ENCODE measurements at regions not wholly inside any gene's neighbourhood (a gene's known extent, or its start where the extent isn't known, plus 50 kb on each side); places are given as distances from the start of the nearest gene placed in this dataset.

DNA sequence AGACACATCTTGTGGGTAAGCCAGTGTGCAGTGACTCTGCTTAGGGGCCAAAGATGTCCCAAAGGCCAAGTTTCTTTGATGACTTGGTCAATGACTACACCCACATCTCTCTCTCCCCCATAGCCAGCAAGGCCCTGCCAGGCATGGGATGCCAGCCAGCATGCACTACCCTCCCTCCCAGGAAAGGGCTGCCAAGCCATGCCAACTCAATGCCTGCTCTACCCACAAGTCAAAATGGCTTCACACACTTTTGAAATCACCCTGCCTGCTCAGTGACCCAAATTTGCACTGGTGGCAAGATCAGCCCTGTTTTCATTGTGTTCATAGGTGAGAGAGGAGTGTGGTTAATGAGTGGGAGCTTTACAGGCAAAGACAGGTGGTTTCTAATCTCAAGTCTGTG lies 112.5 kb downstream of the MATN1 start:
- no peak overlapping the region for H3K27ac Mint-ChIP-seq
- no peaks in the 10 kb centered on the region for H3K4me1 ChIP-seq
- no peaks in the 10 kb centered on the region for H3K27me3 ChIP-seq
- no peak for DNase-seq (ENCODE audit: low spot score)
- H3K79me2 ChIP-seq (ENCODE audit: low read depth) = no peaks in the 10 kb centered on the region
- TF ChIP-seq, protein P1, sequence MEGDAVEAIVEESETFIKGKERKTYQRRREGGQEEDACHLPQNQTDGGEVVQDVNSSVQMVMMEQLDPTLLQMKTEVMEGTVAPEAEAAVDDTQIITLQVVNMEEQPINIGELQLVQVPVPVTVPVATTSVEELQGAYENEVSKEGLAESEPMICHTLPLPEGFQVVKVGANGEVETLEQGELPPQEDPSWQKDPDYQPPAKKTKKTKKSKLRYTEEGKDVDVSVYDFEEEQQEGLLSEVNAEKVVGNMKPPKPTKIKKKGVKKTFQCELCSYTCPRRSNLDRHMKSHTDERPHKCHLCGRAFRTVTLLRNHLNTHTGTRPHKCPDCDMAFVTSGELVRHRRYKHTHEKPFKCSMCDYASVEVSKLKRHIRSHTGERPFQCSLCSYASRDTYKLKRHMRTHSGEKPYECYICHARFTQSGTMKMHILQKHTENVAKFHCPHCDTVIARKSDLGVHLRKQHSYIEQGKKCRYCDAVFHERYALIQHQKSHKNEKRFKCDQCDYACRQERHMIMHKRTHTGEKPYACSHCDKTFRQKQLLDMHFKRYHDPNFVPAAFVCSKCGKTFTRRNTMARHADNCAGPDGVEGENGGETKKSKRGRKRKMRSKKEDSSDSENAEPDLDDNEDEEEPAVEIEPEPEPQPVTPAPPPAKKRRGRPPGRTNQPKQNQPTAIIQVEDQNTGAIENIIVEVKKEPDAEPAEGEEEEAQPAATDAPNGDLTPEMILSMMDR (IDR thresholded peaks at IDR 0.05) = no peak
- no peak for TF ChIP-seq EZH2phosphoT487 (IDR thresholded peaks at IDR 0.05)
- TF ChIP-seq EZH2 (IDR thresholded peaks at IDR 0.05) = no peak
- H3K9me3 Mint-ChIP-seq = no peaks in the 10 kb centered on the region
- no peaks in the 10 kb centered on the region for H3K36me3 Mint-ChIP-seq
- no peaks in the 10 kb centered on the region for H3K9me3 ChIP-seq (ENCODE audit: low read depth)
- no peaks in the 10 kb centered on the region for H3K36me3 ChIP-seq
- H3K9ac ChIP-seq = no peak overlapping the region
- no peak overlapping the region for H3K4me3 Mint-ChIP-seq
- H2AFZ ChIP-seq (replicated peaks) = no peak overlapping the region
- H3K4me2 ChIP-seq = no peak overlapping the region
- no peaks in the 10 kb centered on the region for H4K20me1 ChIP-seq (ENCODE audit: low read depth)
- peaks cover 6% of the 10 kb centered on the region for H3K27me3 Mint-ChIP-seq (ENCODE audit: insufficient read depth, low read depth)
- no peaks in the 10 kb centered on the region for H3F3A ChIP-seq (ENCODE audit: low read depth)
- no peaks in the 10 kb centered on the region for H3K4me1 Mint-ChIP-seq
- H3K27ac ChIP-seq = no peak overlapping the region
- no peak overlapping the region for H3K4me3 ChIP-seq

DNA sequence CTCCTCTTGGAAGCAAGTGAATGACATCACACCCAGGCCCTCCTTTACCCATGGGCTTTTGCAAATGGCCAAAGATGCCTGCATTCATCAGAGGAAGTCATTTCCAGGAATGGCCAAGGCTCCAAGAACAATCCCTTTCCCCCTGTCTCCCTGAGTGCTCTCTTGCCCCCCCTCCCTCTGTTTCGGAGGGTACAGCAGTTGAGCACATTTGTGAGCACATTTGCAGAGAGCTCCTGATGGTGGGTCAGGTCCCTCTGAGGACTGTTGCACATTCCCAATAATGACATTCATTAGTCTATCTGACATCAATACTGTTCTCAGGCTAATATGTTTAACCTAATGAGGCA lies 113.4 kb downstream of the MATN1 start:
- no peaks in the 10 kb centered on the region for H3K36me3 Mint-ChIP-seq
- no peaks in the 10 kb centered on the region for H3K4me1 ChIP-seq
- H3K9ac ChIP-seq = no peak overlapping the region
- H3K4me3 ChIP-seq = no peak overlapping the region
- no peaks in the 10 kb centered on the region for H3K9me3 ChIP-seq (ENCODE audit: low read depth)
- no peaks in the 10 kb centered on the region for H3F3A ChIP-seq (ENCODE audit: low read depth)
- no peak overlapping the region for H2AFZ ChIP-seq (replicated peaks)
- no peaks in the 10 kb centered on the region for H4K20me1 ChIP-seq (ENCODE audit: low read depth)
- DNase-seq (ENCODE audit: low spot score) = no peak
- H3K4me1 Mint-ChIP-seq = no peaks in the 10 kb centered on the region
- no peak overlapping the region for H3K27ac ChIP-seq
- TF ChIP-seq, protein P1 (IDR thresholded peaks at IDR 0.05) = no peak
- TF ChIP-seq EZH2phosphoT487 (IDR thresholded peaks at IDR 0.05) (no peak), EZH2 (IDR thresholded peaks at IDR 0.05) (no peak)
- H3K27ac Mint-ChIP-seq = no peak overlapping the region
- no peak overlapping the region for H3K4me2 ChIP-seq
- H3K36me3 ChIP-seq = no peaks in the 10 kb centered on the region
- no peak overlapping the region for H3K4me3 Mint-ChIP-seq
- H3K79me2 ChIP-seq (ENCODE audit: low read depth) = no peaks in the 10 kb centered on the region
- H3K9me3 Mint-ChIP-seq = no peaks in the 10 kb centered on the region
- H3K27me3 Mint-ChIP-seq (ENCODE audit: insufficient read depth, low read depth) = peaks cover 6% of the 10 kb centered on the region
- no peaks in the 10 kb centered on the region for H3K27me3 ChIP-seq

- H3K4me1 ChIP-seq = no peaks in the 10 kb centered on the region
- no peaks in the 10 kb centered on the region for H3K4me1 Mint-ChIP-seq
- H2AFZ ChIP-seq (replicated peaks) = no peak overlapping the region
- H3K27ac Mint-ChIP-seq = no peak overlapping the region
- H3K9ac ChIP-seq = no peak overlapping the region
- no peak overlapping the region for H3K4me3 Mint-ChIP-seq
- H3K9me3 Mint-ChIP-seq = no peaks in the 10 kb centered on the region
- no peaks in the 10 kb centered on the region for H3K27me3 ChIP-seq
- H3K27me3 Mint-ChIP-seq (ENCODE audit: insufficient read depth, low read depth) = peaks cover 4% of the 10 kb centered on the region
- no peaks in the 10 kb centered on the region for H3K36me3 Mint-ChIP-seq
- no peak overlapping the region for H3K4me3 ChIP-seq
- no peak for DNase-seq (ENCODE audit: low spot score)
- no peak overlapping the region for H3K27ac ChIP-seq
- TF ChIP-seq EZH2 (IDR thresholded peaks at IDR 0.05) (no peak), EZH2phosphoT487 (IDR thresholded peaks at IDR 0.05) (no peak)
- TF ChIP-seq, protein P1 (IDR thresholded peaks at IDR 0.05) = no peak
- no peak overlapping the region for H3K4me2 ChIP-seq
- H3K9me3 ChIP-seq (ENCODE audit: low read depth) = no peaks in the 10 kb centered on the region
- H3F3A ChIP-seq (ENCODE audit: low read depth) = no peaks in the 10 kb centered on the region
- H3K36me3 ChIP-seq = no peaks in the 10 kb centered on the region
- H3K79me2 ChIP-seq (ENCODE audit: low read depth) = no peaks in the 10 kb centered on the region
- H4K20me1 ChIP-seq (ENCODE audit: low read depth) = no peaks in the 10 kb centered on the region
Measured at GRCh38 chr1:30609336-30609998, 113.9 kb downstream of the MATN1 start.

Data from neural progenitor cell (in vitro differentiated cells).